HFFc6 (cell line): ENCODE measurements at regions not wholly inside any gene's neighbourhood (a gene's known extent, or its start where the extent isn't known, plus 50 kb on each side); places are given as distances from the start of the nearest gene placed in this dataset.

Experiments used
- DNase-seq: peaks from one replicate; pipeline ENCODE4 v3.0.0-alpha.2; 2018
- H3K27ac Mint-ChIP-seq: 2 replicates; pipeline ENCODE4 v1.8.0; 2020; ENCODE audit warnings: mild to moderate bottlenecking, mixed read lengths
- H3K27me3 Mint-ChIP-seq: 2 replicates; pipeline ENCODE4 v1.8.0; 2021; ENCODE audit warnings: mild to moderate bottlenecking, moderate library complexity, mixed read lengths; ENCODE audit not compliant: insufficient read depth
- H3K36me3 Mint-ChIP-seq: 2 replicates; pipeline ENCODE4 v1.8.0; 2021; ENCODE audit warnings: low read depth, mixed read lengths
- H3K4me1 Mint-ChIP-seq: 2 replicates; pipeline ENCODE4 v1.8.0; 2020; ENCODE audit warnings: low read depth, mixed read lengths
- H3K4me3 Mint-ChIP-seq: 2 replicates; pipeline ENCODE4 v1.8.0; 2020; ENCODE audit warnings: mild to moderate bottlenecking, moderate library complexity, mixed read lengths
- H3K9me3 Mint-ChIP-seq: 2 replicates; pipeline ENCODE4 v1.8.0; 2020; ENCODE audit warnings: mild to moderate bottlenecking, mixed read lengths
- CTCF ChIP-seq: fragments of 200-600 bp; sonication (generic); IDR thresholded peaks from 2 replicates; pipeline ENCODE4 v1.5.0; 2021; ENCODE audit warnings: antibody characterized with exemption, mild to moderate bottlenecking

- TF ChIP-seq CTCF, result no peak
- Mint-ChIP-seq H3K4me3 (no peak overlapping the region), H3K27ac (no peak overlapping the region), H3K9me3 (peaks cover 14% of the 10 kb centered on the region), H3K36me3 (no peaks in the 10 kb centered on the region), H3K4me1 (no peaks in the 10 kb centered on the region), H3K27me3 (peaks cover 1% of the 10 kb centered on the region; the same call in 1 of the 2 replicates)
- DNase-seq, result no peak
Observed at GRCh38 chr5:124433170-124433569, 313.3 kb downstream of the ZNF608 start.

- H3K9me3 Mint-ChIP-seq, result peaks cover 17% of the 10 kb centered on the region
- no peak overlapping the region for H3K4me3 Mint-ChIP-seq
- H3K27me3 Mint-ChIP-seq, result peaks cover under 1% of the 10 kb centered on the region
- no peak overlapping the region for H3K27ac Mint-ChIP-seq
- no peak for DNase-seq
- H3K4me1 Mint-ChIP-seq, result no peaks in the 10 kb centered on the region
- H3K36me3 Mint-ChIP-seq, result no peaks in the 10 kb centered on the region
- TF ChIP-seq CTCF, result no peak
Observed at GRCh38 chr5:124421584-124421983, 324.9 kb downstream of the ZNF608 start.

GRCh38 chr5:124420952-124421351 is 325.5 kb downstream of the ZNF608 start:
- peaks cover 4% of the 10 kb centered on the region for H3K27me3 Mint-ChIP-seq
- no peak for TF ChIP-seq CTCF
- no peak for DNase-seq
- no peak overlapping the region for H3K4me3 Mint-ChIP-seq
- no peaks in the 10 kb centered on the region for H3K36me3 Mint-ChIP-seq
- no peaks in the 10 kb centered on the region for H3K4me1 Mint-ChIP-seq
- H3K27ac Mint-ChIP-seq, result no peak overlapping the region
- H3K9me3 Mint-ChIP-seq, result peaks cover 17% of the 10 kb centered on the region

- H3K4me1 Mint-ChIP-seq, result no peaks in the 10 kb centered on the region
- TF ChIP-seq CTCF, result no peak
Observed at GRCh38 chr5:124419531-124419930, 326.9 kb downstream of the ZNF608 start.

GRCh38 chr5:124418390-124418789 is 328.0 kb downstream of the ZNF608 start:
- no peaks in the 10 kb centered on the region for H3K36me3 Mint-ChIP-seq
- no peak for TF ChIP-seq CTCF
- H3K27me3 Mint-ChIP-seq, result peaks cover 4% of the 10 kb centered on the region; the same call in 1 of the 2 replicates
- no peak overlapping the region for H3K27ac Mint-ChIP-seq
- no peak for DNase-seq
- H3K4me1 Mint-ChIP-seq, result no peaks in the 10 kb centered on the region
- H3K4me3 Mint-ChIP-seq, result no peak overlapping the region
- peaks cover 13% of the 10 kb centered on the region for H3K9me3 Mint-ChIP-seq

More at GRCh38 chr5:124419531-124419930, 326.9 kb downstream of the ZNF608 start:
- Mint-ChIP-seq H3K36me3 (no peaks in the 10 kb centered on the region), H3K27me3 (peaks cover 4% of the 10 kb centered on the region; the same call in 1 of the 2 replicates), H3K27ac (no peak overlapping the region), H3K4me3 (no peak overlapping the region), H3K9me3 (peaks cover 17% of the 10 kb centered on the region)
- no peak for DNase-seq

GRCh38 chr5:124417196-124417595 is 329.2 kb downstream of the ZNF608 start:
- Mint-ChIP-seq H3K4me3 (no peak overlapping the region), H3K4me1 (no peaks in the 10 kb centered on the region), H3K9me3 (peaks cover 13% of the 10 kb centered on the region), H3K36me3 (no peaks in the 10 kb centered on the region), H3K27ac (no peak overlapping the region), H3K27me3 (peaks cover 4% of the 10 kb centered on the region; the same call in 1 of the 2 replicates)
- DNase-seq, result no peak
- no peak for TF ChIP-seq CTCF
